Mesodermal cell (in vitro differentiated cells): ENCODE measurements at regions not wholly inside any gene's neighbourhood (a gene's known extent, or its start where the extent isn't known, plus 50 kb on each side); places are given as distances from the start of the nearest gene placed in this dataset.

Experiments
- H3K27ac ChIP-seq: 2 replicates; pipeline ENCODE4 v1.7.0; 2013; ENCODE audit warnings: mild to moderate bottlenecking, low read depth, low read length, moderate library complexity; ENCODE audit not compliant: severe bottlenecking
- H3K36me3 ChIP-seq: 2 replicates; pipeline ENCODE4 v1.7.1; 2013; ENCODE audit warnings: mild to moderate bottlenecking, low read length, moderate library complexity; ENCODE audit not compliant: control insufficient read depth, insufficient read depth
- H3K4me1 ChIP-seq: one replicate; pipeline ENCODE4 v1.7.1; 2013; ENCODE audit warnings: mild to moderate bottlenecking, low read length; ENCODE audit not compliant: insufficient read depth, control insufficient read depth, poor library complexity, severe bottlenecking
- H3K4me3 ChIP-seq: 2 replicates; pipeline ENCODE4 v1.7.0; 2013; ENCODE audit warnings: low read length, control low read depth, mild to moderate bottlenecking; ENCODE audit not compliant: insufficient read depth, poor library complexity, severe bottlenecking; ENCODE audit errors: extremely low read depth
- H3K9me3 ChIP-seq: 2 replicates; pipeline ENCODE4 v1.7.1; 2013; ENCODE audit warnings: mild to moderate bottlenecking, low read length, moderate library complexity; ENCODE audit not compliant: control insufficient read depth
- WGBS, 2 experiments: methylation state at CpG; one replicate each; pipeline ENCODE4 v1.1.5; 2013; ENCODE audit warnings: missing lambda C conversion rate in 2 of 2; ENCODE audit not compliant: insufficient coverage in 2 of 2; 5-methylcytosine and 5-hydroxymethylcytosine counted together

GRCh38 chr10:4775808-4776207 lies 50.2 kb upstream of the AKR1E2 start:
- Histone ChIP-seq H3K4me3 (no peak overlapping the region), H3K4me1 (peaks cover 21% of the 10 kb centered on the region), H3K27ac (no peak overlapping the region), H3K9me3 (no peaks in the 10 kb centered on the region), H3K36me3 (no peaks in the 10 kb centered on the region)
- WGBS, 2 experiments = 96% methylated on average over 2 of the region's 2 CpGs; no CpG with 5 or more reads in 1 of the 2 experiments

DNA sequence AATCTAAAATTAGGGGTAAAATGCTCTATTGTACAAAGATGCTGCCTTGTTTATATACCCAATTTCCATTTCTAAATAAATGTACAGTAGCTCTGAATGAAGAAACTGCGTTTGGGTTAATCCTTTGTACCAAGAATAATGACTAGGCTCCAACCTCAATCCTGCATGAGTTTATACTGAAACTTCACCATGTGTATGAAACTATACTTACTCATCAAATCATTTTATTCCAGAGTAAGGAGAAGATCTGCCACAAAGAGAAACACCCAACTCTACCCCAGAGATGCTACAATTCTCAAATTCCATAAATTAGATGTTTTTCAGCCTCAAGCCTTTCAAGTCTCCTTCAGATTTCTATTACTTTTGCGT lies 53.8 kb upstream of the AKR1E2 start:
- Histone ChIP-seq H3K4me3 (no peak overlapping the region), H3K27ac (peak overlapping the region; percentile 95), H3K9me3 (no peaks in the 10 kb centered on the region), H3K36me3 (no peaks in the 10 kb centered on the region), H3K4me1 (peaks cover 35% of the 10 kb centered on the region)
- WGBS, 2 experiments = 100% methylated on average over 1 of the region's 2 CpGs; no CpG with 5 or more reads in 1 of the 2 experiments

- 50 to 95% methylated on average over 2 of the region's 5 CpGs for WGBS, 2 experiments
- no peak overlapping the region for H3K4me3 ChIP-seq
- H3K27ac ChIP-seq = peak overlapping the region; percentile 95
- no peaks in the 10 kb centered on the region for H3K9me3 ChIP-seq
- peaks cover 39% of the 10 kb centered on the region for H3K4me1 ChIP-seq
- no peaks in the 10 kb centered on the region for H3K36me3 ChIP-seq
Measured at GRCh38 chr10:4771554-4772201, 54.3 kb upstream of the AKR1E2 start.

DNA sequence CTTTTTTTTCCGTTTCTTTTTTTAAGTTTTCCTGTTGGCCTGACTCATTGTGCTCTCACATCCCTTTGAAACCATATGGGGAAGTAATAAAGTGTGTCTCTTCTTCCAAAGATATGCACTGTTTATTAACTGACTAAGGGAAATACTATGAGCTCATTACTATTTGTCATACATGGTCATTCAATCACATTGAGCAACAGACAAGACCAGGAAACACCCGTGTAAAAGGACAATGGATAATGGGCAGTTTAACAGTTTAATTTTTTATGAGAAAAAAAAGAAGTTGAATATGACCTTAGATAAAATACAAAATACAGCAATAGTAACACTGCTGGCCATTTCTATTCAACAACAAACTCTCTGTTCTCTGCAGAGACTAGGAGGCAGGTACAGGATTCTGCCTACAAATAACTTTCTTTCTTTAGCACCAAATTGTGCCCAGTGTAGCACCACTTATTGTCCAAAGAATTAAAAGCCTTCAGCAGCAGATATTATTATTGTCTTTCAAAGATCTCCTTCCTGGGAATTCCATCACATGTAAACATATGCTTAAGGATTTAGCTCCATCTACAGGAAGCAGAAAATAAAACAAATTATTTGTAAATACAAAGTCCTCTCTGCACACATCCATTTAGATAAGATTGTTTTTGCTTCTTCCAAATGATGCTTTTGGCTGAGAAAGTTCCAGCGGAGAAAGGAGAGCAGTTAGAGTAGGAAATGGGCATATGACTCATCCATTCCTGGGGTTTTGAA lies 55.0 kb upstream of the AKR1E2 start:
- Histone ChIP-seq H3K4me1 (peaks cover 46% of the 10 kb centered on the region), H3K27ac (peak overlapping the region; percentile 95), H3K36me3 (no peaks in the 10 kb centered on the region), H3K9me3 (no peaks in the 10 kb centered on the region), H3K4me3 (no peak overlapping the region)
- WGBS, 2 experiments = no CpG with 5 or more reads among the region's 3 CpGs

DNA sequence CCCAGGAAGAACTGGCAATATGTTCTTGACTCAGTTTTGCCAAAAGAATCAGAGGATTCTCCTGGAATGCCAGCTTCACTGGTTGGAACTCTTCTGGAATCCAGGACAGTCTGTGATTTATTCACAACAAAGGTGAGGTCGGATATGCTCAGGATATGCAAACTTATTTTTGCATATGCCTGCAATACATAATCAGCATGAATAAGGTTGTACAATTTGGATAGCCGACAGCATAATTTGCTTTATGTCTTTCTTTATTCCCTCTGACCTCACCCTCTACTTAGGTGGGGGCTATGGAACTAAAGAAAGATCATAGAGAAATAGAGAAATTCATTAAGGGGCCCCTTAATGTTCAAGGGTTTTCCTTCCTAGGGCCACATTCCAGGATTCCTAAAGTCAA lies 57.6 kb upstream of the AKR1E2 start:
- no peaks in the 10 kb centered on the region for H3K9me3 ChIP-seq
- no peak overlapping the region for H3K4me3 ChIP-seq
- H3K27ac ChIP-seq = no peak overlapping the region
- H3K36me3 ChIP-seq = no peaks in the 10 kb centered on the region
- WGBS, 2 experiments = no CpG with 5 or more reads among the region's 2 CpGs
- peaks cover 48% of the 10 kb centered on the region for H3K4me1 ChIP-seq

DNA sequence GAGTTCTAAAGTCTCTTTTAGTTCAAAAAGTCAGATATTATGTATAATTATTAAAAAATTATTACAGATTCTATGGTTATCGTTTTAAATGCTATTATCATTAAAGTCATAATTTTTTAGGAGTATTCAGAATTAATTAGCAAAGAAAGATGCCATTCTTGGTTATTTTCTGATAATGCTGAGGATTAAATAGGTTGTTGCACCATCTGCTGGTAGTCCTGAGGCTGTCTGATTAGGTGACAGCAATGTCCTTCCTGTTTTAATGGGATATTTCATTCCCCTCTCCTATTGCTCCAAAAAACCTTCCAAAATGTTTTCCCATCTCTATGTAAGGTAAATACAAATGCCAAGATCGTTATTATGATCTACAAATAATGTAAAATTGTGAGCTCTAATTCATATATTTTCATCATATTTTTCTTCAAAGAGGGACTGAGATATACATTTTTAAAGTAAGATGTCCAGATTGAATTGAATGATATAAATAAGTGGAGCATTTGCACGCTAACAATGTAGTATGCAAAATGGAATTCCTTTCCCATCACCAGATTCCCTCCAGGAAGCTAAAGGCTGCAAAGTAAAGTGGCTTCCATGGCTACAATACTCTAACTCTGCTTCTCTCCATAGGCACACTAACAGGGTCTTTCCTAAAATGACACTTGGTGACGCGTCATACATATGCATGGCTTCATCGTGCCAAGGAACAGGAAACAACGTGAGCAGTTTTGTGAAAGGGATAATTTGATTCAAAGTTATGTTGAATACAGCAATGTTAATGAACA lies 58.8 kb upstream of the AKR1E2 start:
- 69% methylated on average over 5 of the region's 7 CpGs; no CpG with 5 or more reads in 1 of the 2 experiments for WGBS, 2 experiments
- peak overlapping the region; percentile 48 for H3K27ac ChIP-seq

GRCh38 chr10:4766454-4766853 lies 59.6 kb upstream of the AKR1E2 start:
- no CpG with 5 or more reads among the region's 3 CpGs for WGBS, 2 experiments
- no peak overlapping the region for H3K27ac ChIP-seq

More for the DNA sequence above, 58.8 kb upstream of the AKR1E2 start:
- no peaks in the 10 kb centered on the region for H3K36me3 ChIP-seq
- no peak overlapping the region for H3K4me3 ChIP-seq
- no peaks in the 10 kb centered on the region for H3K9me3 ChIP-seq
- H3K4me1 ChIP-seq = peaks cover 47% of the 10 kb centered on the region

GRCh38 chr10:4765428-4765827 lies 60.6 kb upstream of the AKR1E2 start:
- no peak overlapping the region for H3K4me3 ChIP-seq
- no CpG with 5 or more reads among the region's 1 CpG for WGBS, 2 experiments
- peaks cover 31% of the 10 kb centered on the region for H3K4me1 ChIP-seq
- no peaks in the 10 kb centered on the region for H3K9me3 ChIP-seq
- no peak overlapping the region for H3K27ac ChIP-seq
- no peaks in the 10 kb centered on the region for H3K36me3 ChIP-seq

More at GRCh38 chr10:4766454-4766853, 59.6 kb upstream of the AKR1E2 start:
- Histone ChIP-seq H3K9me3 (no peaks in the 10 kb centered on the region), H3K4me1 (peaks cover 40% of the 10 kb centered on the region), H3K36me3 (no peaks in the 10 kb centered on the region), H3K4me3 (no peak overlapping the region)

GRCh38 chr10:4763960-4764428 lies 62.0 kb upstream of the AKR1E2 start:
- Histone ChIP-seq H3K36me3 (no peaks in the 10 kb centered on the region), H3K4me1 (peaks cover 29% of the 10 kb centered on the region), H3K9me3 (no peaks in the 10 kb centered on the region), H3K4me3 (no peak overlapping the region), H3K27ac (no peak overlapping the region)
- WGBS, 2 experiments = 100% methylated on average over 1 of the region's 6 CpGs; no CpG with 5 or more reads in 1 of the 2 experiments

DNA sequence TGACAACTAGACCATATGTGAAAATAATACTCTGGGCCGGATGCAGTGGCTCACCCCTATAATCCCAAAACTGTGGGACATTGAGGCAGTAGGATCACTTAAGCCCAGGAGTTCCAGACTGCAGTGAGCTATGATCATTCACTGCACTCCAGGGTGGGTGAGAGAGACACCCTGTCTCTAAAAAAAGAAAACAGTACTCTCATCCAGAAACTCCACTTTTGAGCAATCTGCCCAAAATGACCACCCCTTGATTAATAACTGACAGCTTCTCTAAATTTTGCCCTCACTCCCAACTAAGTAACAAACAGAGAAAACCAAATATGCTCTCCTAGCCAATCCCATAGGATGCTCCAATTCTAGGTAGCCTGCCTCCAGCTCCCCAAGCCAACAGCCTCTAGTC lies 62.5 kb upstream of the AKR1E2 start:
- 83 to 89% methylated on average over 1 of the region's 1 CpG for WGBS, 2 experiments
- no peak overlapping the region for H3K4me3 ChIP-seq
- H3K27ac ChIP-seq = no peak overlapping the region
- H3K4me1 ChIP-seq = peaks cover 26% of the 10 kb centered on the region
- no peaks in the 10 kb centered on the region for H3K9me3 ChIP-seq
- no peaks in the 10 kb centered on the region for H3K36me3 ChIP-seq
